ENCODE measurements at regions not wholly inside any gene's neighbourhood (a gene's known extent, or its start where the extent isn't known, plus 50 kb on each side); places are given as distances from the start of the nearest gene placed in this dataset.

DNA sequence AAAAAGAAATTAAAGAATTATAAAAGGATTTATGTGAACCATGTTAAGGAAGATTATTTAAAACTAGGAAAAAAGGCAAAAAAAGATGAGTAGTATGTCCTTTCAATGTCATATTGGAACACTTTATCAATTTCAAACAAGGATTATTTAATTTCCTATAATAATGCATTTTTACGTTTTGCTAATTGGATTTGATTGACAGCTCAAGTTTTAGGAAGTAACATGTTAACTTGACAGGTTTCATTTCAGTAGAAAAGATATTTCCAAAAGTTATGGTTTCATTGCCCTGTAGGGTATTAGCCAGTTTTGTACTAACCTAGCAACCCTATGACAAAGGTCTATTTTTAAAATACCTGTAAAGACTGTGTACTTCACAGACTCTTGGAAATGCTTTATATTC lies 379.6 kb upstream of the ZFP42 start:
- TF ChIP-seq, protein P1, sequence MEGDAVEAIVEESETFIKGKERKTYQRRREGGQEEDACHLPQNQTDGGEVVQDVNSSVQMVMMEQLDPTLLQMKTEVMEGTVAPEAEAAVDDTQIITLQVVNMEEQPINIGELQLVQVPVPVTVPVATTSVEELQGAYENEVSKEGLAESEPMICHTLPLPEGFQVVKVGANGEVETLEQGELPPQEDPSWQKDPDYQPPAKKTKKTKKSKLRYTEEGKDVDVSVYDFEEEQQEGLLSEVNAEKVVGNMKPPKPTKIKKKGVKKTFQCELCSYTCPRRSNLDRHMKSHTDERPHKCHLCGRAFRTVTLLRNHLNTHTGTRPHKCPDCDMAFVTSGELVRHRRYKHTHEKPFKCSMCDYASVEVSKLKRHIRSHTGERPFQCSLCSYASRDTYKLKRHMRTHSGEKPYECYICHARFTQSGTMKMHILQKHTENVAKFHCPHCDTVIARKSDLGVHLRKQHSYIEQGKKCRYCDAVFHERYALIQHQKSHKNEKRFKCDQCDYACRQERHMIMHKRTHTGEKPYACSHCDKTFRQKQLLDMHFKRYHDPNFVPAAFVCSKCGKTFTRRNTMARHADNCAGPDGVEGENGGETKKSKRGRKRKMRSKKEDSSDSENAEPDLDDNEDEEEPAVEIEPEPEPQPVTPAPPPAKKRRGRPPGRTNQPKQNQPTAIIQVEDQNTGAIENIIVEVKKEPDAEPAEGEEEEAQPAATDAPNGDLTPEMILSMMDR (IDR thresholded peaks at IDR 0.05; ENCODE audit: low read depth, low read length, missing control alignments): no peak
- DNase-seq (ENCODE audit: extremely low read depth, low read depth): no peak
- no peak overlapping the region for H3K4me3 ChIP-seq (replicated peaks; ENCODE audit: low read depth, low read length)

DNA sequence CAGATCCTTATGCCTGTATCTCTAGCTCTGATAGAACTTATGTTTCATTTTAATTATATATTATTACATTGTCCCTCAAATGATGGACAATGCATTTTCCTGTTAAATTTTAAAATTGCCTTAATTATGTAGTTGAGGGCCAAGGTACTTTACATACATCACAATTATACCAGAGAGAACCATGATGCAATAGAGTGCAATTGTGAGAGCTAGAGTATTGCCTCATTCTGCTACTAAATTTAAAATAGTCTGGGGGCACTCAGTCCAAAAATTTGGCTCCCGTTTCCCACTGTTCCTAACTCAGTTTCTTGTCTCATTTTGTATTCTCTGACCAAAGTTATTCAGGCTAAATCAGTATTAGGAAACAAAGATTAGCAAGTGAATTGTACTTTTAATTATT lies 378.5 kb upstream of the ZFP42 start:
- TF ChIP-seq, protein P1 (IDR thresholded peaks at IDR 0.05; ENCODE audit: low read depth, low read length, missing control alignments): no peak
- no peak overlapping the region for H3K4me3 ChIP-seq (replicated peaks; ENCODE audit: low read depth, low read length)
- no peak for DNase-seq (ENCODE audit: extremely low read depth, low read depth)

DNA sequence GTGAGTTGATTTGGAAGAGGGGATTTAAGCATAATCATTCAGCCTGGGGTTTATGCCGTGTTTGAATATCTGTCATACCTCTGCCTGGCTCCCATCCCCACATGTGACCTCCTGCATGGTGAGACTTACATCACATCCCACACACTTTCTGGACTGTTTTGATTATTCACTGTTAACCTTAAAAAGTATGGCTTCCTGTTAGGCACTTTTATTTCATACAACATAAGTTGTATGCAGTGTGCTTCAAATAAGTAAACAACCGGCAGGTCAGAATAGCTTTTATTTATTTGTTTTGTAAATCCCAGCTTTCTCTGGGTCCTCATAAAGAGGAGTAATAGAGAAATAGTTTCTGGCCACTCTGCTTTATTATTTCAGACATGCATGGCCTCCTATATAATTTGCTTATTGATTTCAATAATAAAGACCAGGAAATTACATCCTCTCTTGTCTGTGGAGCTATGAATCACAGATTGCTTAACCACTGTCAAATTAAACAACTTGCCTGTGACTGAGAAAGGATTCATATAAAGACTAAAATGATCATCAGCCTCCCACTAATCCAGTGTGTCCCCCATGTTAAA lies 376.8 kb upstream of the ZFP42 start:
- H3K4me3 ChIP-seq (replicated peaks; ENCODE audit: low read depth, low read length): no peak overlapping the region
- no peak for DNase-seq (ENCODE audit: extremely low read depth, low read depth)
- TF ChIP-seq, protein P1 (IDR thresholded peaks at IDR 0.05; ENCODE audit: low read depth, low read length, missing control alignments): no peak

DNA sequence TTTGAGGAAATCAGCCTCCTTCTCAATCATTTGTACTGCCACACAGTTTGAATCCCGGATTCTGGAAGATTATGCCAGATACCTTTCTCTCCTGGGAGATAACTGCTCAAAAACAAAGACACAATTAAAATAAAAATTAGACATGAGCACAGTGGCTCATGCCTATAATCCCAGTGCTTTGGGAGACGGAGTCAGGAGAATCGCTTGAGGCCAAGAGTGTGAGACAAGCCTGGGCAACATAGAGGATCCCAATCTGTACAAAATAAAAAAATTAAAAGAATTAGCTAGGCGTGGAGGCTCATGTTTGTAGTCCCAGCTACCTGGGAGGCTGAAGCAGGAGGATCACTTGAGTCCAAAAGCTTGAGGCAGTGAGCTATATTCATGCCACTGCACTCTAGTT lies 376.3 kb upstream of the ZFP42 start:
- TF ChIP-seq, protein P1 (IDR thresholded peaks at IDR 0.05; ENCODE audit: low read depth, low read length, missing control alignments): no peak
- H3K4me3 ChIP-seq (replicated peaks; ENCODE audit: low read depth, low read length): no peak overlapping the region

DNA sequence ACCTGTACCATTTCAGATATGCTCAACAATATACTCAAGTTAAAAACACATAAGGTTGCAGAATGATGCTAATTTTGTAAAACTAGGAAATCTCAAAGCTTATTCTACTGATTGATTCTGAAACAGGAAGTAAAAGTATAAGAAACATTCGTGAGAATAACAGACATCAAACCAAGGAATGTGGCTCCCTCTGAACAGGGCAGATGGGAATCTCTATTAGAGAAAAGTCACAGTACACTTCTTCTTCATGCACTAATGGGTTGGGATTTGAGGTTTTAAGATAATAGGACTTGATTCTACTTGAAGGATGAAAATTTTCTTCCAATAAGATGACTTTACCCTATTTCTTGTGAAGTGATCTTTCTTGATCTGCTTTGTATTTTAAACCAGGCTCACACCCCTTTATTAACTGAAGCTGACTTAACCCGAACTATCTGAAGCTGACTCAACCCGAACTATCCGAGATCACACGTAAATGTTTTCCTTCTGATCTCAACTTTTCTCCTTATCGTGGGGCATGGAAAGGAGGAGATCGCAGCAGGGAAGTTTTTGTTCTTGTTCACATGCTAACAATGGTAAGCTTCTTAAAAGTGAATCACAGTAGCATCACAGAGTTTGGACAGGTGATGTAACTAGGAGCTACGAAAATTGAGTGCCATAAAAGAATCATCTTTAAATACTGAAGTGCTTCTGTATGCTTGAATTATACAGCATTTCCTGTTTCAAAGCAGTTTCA lies 363.1 kb upstream of the ZFP42 start:
- TF ChIP-seq, protein P1 (IDR thresholded peaks at IDR 0.05; ENCODE audit: low read depth, low read length, missing control alignments): no peak
- no peak for DNase-seq (ENCODE audit: extremely low read depth, low read depth)

More for the DNA sequence above, 376.3 kb upstream of the ZFP42 start:
- DNase-seq (ENCODE audit: extremely low read depth, low read depth): no peak

DNA sequence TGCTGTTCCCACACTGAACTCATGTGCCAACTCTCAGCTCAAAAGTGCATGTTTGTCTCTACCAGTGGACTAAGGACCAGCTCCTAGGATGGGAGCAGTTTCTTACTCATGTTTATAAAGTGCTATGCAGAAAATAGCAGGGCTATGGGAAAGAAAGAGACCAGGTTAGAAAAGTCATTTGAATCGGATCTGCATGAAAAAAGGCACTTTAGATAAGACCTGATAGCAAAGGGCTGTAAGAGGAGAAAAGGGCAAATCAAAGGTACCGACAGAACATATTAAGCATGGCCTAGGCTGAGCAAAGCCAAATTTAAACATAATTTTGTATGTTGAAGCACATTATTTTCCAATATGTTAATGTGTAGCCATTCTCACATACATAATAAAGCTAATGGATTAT lies 362.3 kb upstream of the ZFP42 start:
- TF ChIP-seq, protein P1 (IDR thresholded peaks at IDR 0.05; ENCODE audit: low read depth, low read length, missing control alignments): no peak
- DNase-seq (ENCODE audit: extremely low read depth, low read depth): no peak
- H3K4me3 ChIP-seq (replicated peaks; ENCODE audit: low read depth, low read length): no peak overlapping the region

More for the DNA sequence above, 363.1 kb upstream of the ZFP42 start:
- H3K4me3 ChIP-seq (replicated peaks; ENCODE audit: low read depth, low read length): no peak overlapping the region
